MM.1S (cell line): ENCODE measurements at regions not wholly inside any gene's neighbourhood (a gene's known extent, or its start where the extent isn't known, plus 50 kb on each side); places are given as distances from the start of the nearest gene placed in this dataset.
A peak's percentile ranks its signal among the peaks of the same experiment; 100 is the strongest.

Source experiments
- DNase-seq: peaks from one replicate; pipeline ENCODE4 v3.0.0-alpha.2; 2015
- H2AFZ ChIP-seq: fragments of 300-600 bp; sonication (generic); 2 replicates; pipeline ENCODE4 v1.6.0; 2016; ENCODE audit warnings: antibody characterized with exemption, low read length
- H3F3A ChIP-seq: fragments of 300-600 bp; sonication (generic); 2 replicates; pipeline ENCODE4 v1.6.1; 2016; ENCODE audit warnings: mild to moderate bottlenecking, antibody characterized with exemption, low read length, moderate library complexity, mixed read lengths; ENCODE audit not compliant: insufficient read depth
- H3K27ac ChIP-seq: fragments of 300-600 bp; sonication (generic); 2 replicates; pipeline ENCODE4 v1.5.1; 2016; ENCODE audit warnings: mild to moderate bottlenecking, low read length
- H3K27me3 ChIP-seq: fragments of 300-600 bp; sonication (generic); replicated peaks from 2 replicates; pipeline ENCODE4 v1.6.0; 2016; ENCODE audit warnings: low read length; ENCODE audit not compliant: insufficient read depth
- H3K36me3 ChIP-seq: fragments of 300-600 bp; sonication (generic); replicated peaks from 2 replicates; pipeline ENCODE4 v1.6.1; 2016; ENCODE audit warnings: mild to moderate bottlenecking, low read length, mixed read lengths; ENCODE audit not compliant: insufficient read depth
- H3K4me1 ChIP-seq: fragments of 300-600 bp; sonication (generic); 2 replicates; pipeline ENCODE4 v1.6.1; 2016; ENCODE audit warnings: low read length, mixed read lengths
- H3K4me2 ChIP-seq: fragments of 300-600 bp; sonication (generic); 2 replicates; pipeline ENCODE4 v1.6.0; 2016; ENCODE audit warnings: low read depth, low read length
- H3K4me3 ChIP-seq: fragments of 300-600 bp; sonication (generic); 2 replicates; pipeline ENCODE4 v1.5.1; 2016; ENCODE audit warnings: low read length, mixed read lengths
- H3K79me2 ChIP-seq: fragments of 300-600 bp; sonication (generic); 2 replicates; pipeline ENCODE4 v1.6.1; 2016; ENCODE audit warnings: mixed run types, low read length, mixed read lengths
- H3K9ac ChIP-seq: fragments of 300-600 bp; sonication (generic); 2 replicates; pipeline ENCODE4 v1.6.1; 2016; ENCODE audit warnings: low read length, mixed read lengths
- H3K9me2 ChIP-seq: fragments of 300-600 bp; sonication (generic); replicated peaks from 2 replicates; pipeline ENCODE4 v1.6.1; 2016; ENCODE audit warnings: mild to moderate bottlenecking, low read length, mixed read lengths; ENCODE audit not compliant: insufficient read depth
- H3K9me3 ChIP-seq: fragments of 300-600 bp; sonication (generic); replicated peaks from 2 replicates; pipeline ENCODE4 v1.6.1; 2016; ENCODE audit warnings: mild to moderate bottlenecking, low read length, mixed read lengths; ENCODE audit not compliant: insufficient read depth
- H4K20me1 ChIP-seq: fragments of 300-600 bp; sonication (generic); 2 replicates; pipeline ENCODE4 v1.6.1; 2016; ENCODE audit warnings: mild to moderate bottlenecking, low read length, moderate library complexity, mixed read lengths; ENCODE audit not compliant: insufficient read depth
- CTCF ChIP-seq: fragments of 300-600 bp; sonication (generic); IDR thresholded peaks from 2 replicates; pipeline ENCODE4 v1.5.1; 2016; ENCODE audit warnings: antibody characterized with exemption, low read length, mixed read lengths
- EZH2 ChIP-seq: fragments of 300-600 bp; sonication (generic); optimal IDR thresholded peaks from 2 replicates; pipeline ENCODE3; 2017; ENCODE audit warnings: low read depth, mild to moderate bottlenecking, antibody characterized with exemption, low read length, mixed read lengths
- EZH2phosphoT487 ChIP-seq: fragments of 300-600 bp; sonication (generic); IDR thresholded peaks from 2 replicates; pipeline ENCODE4 v1.6.1; 2018; ENCODE audit warnings: antibody characterized with exemption, low read length

GRCh38 chr5:125219710-125220109 lies 473.3 kb upstream of the ZNF608 start:
- no peaks in the 10 kb centered on the region for H3F3A ChIP-seq
- no peaks in the 10 kb centered on the region for H3K4me1 ChIP-seq
- no peaks in the 10 kb centered on the region for H3K79me2 ChIP-seq
- no peak overlapping the region for H3K4me2 ChIP-seq
- H3K4me3 ChIP-seq, result no peak overlapping the region
- no peaks in the 10 kb centered on the region for H3K9me2 ChIP-seq
- no peak overlapping the region for H2AFZ ChIP-seq
- DNase-seq, result peak; percentile 32
- H3K36me3 ChIP-seq, result no peaks in the 10 kb centered on the region
- H3K9me3 ChIP-seq, result no peaks in the 10 kb centered on the region
- no peak overlapping the region for H3K27ac ChIP-seq
- no peak overlapping the region for H3K9ac ChIP-seq
- no peaks in the 10 kb centered on the region for H3K27me3 ChIP-seq
- H4K20me1 ChIP-seq, result no peaks in the 10 kb centered on the region
- TF ChIP-seq EZH2phosphoT487 (no peak), CTCF (no peak), EZH2 (no peak)

- no peak overlapping the region for H3K27ac ChIP-seq
These were observed 473.8 kb upstream of the ZNF608 start for GRCh38 chr5:125220284-125220683.

GRCh38 chr5:125222597-125223240 lies 476.3 kb upstream of the ZNF608 start:
- Histone ChIP-seq H3K9me2 (no peaks in the 10 kb centered on the region), H2AFZ (no peak overlapping the region), H3K36me3 (no peaks in the 10 kb centered on the region), H3K4me3 (no peak overlapping the region), H4K20me1 (no peaks in the 10 kb centered on the region), H3K4me2 (no peak overlapping the region), H3K4me1 (no peaks in the 10 kb centered on the region), H3K79me2 (no peaks in the 10 kb centered on the region), H3K9ac (no peak overlapping the region), H3K27me3 (no peaks in the 10 kb centered on the region), H3K27ac (no peak overlapping the region), H3K9me3 (no peaks in the 10 kb centered on the region), H3F3A (no peaks in the 10 kb centered on the region)
- TF ChIP-seq EZH2phosphoT487, result no peak
- no peak for DNase-seq

More at GRCh38 chr5:125220284-125220683, 473.8 kb upstream of the ZNF608 start:
- H3K4me3 ChIP-seq, result no peak overlapping the region
- no peak overlapping the region for H2AFZ ChIP-seq
- H4K20me1 ChIP-seq, result no peaks in the 10 kb centered on the region
- H3K36me3 ChIP-seq, result no peaks in the 10 kb centered on the region
- no peaks in the 10 kb centered on the region for H3K4me1 ChIP-seq
- H3K9me3 ChIP-seq, result no peaks in the 10 kb centered on the region
- no peak overlapping the region for H3K4me2 ChIP-seq
- no peaks in the 10 kb centered on the region for H3F3A ChIP-seq
- no peaks in the 10 kb centered on the region for H3K27me3 ChIP-seq
- H3K9me2 ChIP-seq, result no peaks in the 10 kb centered on the region
- no peak for DNase-seq
- no peaks in the 10 kb centered on the region for H3K79me2 ChIP-seq
- no peak overlapping the region for H3K9ac ChIP-seq
- TF ChIP-seq CTCF, result no peak
- TF ChIP-seq EZH2, result no peak
- no peak for TF ChIP-seq EZH2phosphoT487

- Histone ChIP-seq H3F3A (no peaks in the 10 kb centered on the region), H2AFZ (no peak overlapping the region), H3K9me2 (no peaks in the 10 kb centered on the region), H3K4me1 (no peaks in the 10 kb centered on the region), H3K4me2 (no peak overlapping the region), H3K9me3 (no peaks in the 10 kb centered on the region), H3K27ac (no peak overlapping the region), H3K4me3 (no peak overlapping the region), H4K20me1 (no peaks in the 10 kb centered on the region), H3K9ac (no peak overlapping the region), H3K36me3 (no peaks in the 10 kb centered on the region), H3K79me2 (no peaks in the 10 kb centered on the region), H3K27me3 (no peaks in the 10 kb centered on the region)
- no peak for DNase-seq
- TF ChIP-seq EZH2 (no peak), CTCF (no peak), EZH2phosphoT487 (no peak)
These were observed 479.0 kb upstream of the ZNF608 start for GRCh38 chr5:125225424-125225823.
